Activated T-helper 1 cell treated with anti-CD3 and anti-CD28 coated beads, Interleukin-12 subunit alpha, Interleukin-12 subunit beta, Interleukin-2, Interleukin-4 antibody, amounts not matched to agents 30 ng/mL and 10 ng/mL and 1 ng/mL, durations not matched to agents 14 hours and 24 hours and 36 hours (primary cell): ENCODE measurements at regions not wholly inside any gene's neighbourhood (a gene's known extent, or its start where the extent isn't known, plus 50 kb on each side); places are given as distances from the start of the nearest gene placed in this dataset.

ENCODE experiments used
- DNase-seq: peaks from one replicate; pipeline ENCODE4 v3.0.0; 2021; ENCODE audit warnings: low spot score
- H3K27ac Mint-ChIP-seq: one replicate; pipeline ENCODE4 v1.8.0; 2021; ENCODE audit warnings: mild to moderate bottlenecking, mixed read lengths
- H3K27me3 Mint-ChIP-seq: one replicate; pipeline ENCODE4 v1.8.0; 2022; ENCODE audit warnings: mild to moderate bottlenecking, moderate library complexity, mixed read lengths; ENCODE audit not compliant: insufficient read depth
- H3K36me3 Mint-ChIP-seq: one replicate; pipeline ENCODE4 v1.8.0; 2021; ENCODE audit warnings: low read depth, mixed read lengths
- H3K4me1 Mint-ChIP-seq: one replicate; pipeline ENCODE4 v1.8.0; 2021; ENCODE audit warnings: low read depth, mixed read lengths
- H3K4me3 Mint-ChIP-seq: one replicate; pipeline ENCODE4 v1.8.0; 2021; ENCODE audit warnings: mild to moderate bottlenecking, moderate library complexity, mixed read lengths
- H3K9me3 Mint-ChIP-seq: one replicate; pipeline ENCODE4 v1.8.0; 2021; ENCODE audit warnings: mixed read lengths
- intact Hi-C: fragments of 100-400 bp; cut with micrococcal nuclease; formaldehyde crosslinking; loops from one replicate; pipeline ENCODE4 v1.15.1; 2024

- DNase-seq: no peak
- no peaks in the 10 kb centered on the region for H3K36me3 Mint-ChIP-seq
- no peaks in the 10 kb centered on the region for H3K4me1 Mint-ChIP-seq
- H3K27me3 Mint-ChIP-seq: no peaks in the 10 kb centered on the region
- H3K9me3 Mint-ChIP-seq: no peaks in the 10 kb centered on the region
- H3K27ac Mint-ChIP-seq: no peak overlapping the region
- intact Hi-C loops: no loop called here
- no peak overlapping the region for H3K4me3 Mint-ChIP-seq
These were observed 229.3 kb downstream of the HNMT start for GRCh38 chr2:138193416-138194213.

GRCh38 chr2:138201286-138201685 is 237.0 kb downstream of the HNMT start:
- intact Hi-C loops: no loop called here
- no peak overlapping the region for H3K4me3 Mint-ChIP-seq

GRCh38 chr2:138202762-138203161 is 238.5 kb downstream of the HNMT start:
- no peaks in the 10 kb centered on the region for H3K36me3 Mint-ChIP-seq
- no peaks in the 10 kb centered on the region for H3K4me1 Mint-ChIP-seq
- no peak overlapping the region for H3K27ac Mint-ChIP-seq
- H3K4me3 Mint-ChIP-seq: no peak overlapping the region
- intact Hi-C loops: no loop called here
- DNase-seq: no peak
- no peaks in the 10 kb centered on the region for H3K9me3 Mint-ChIP-seq
- no peaks in the 10 kb centered on the region for H3K27me3 Mint-ChIP-seq

More at GRCh38 chr2:138201286-138201685, 237.0 kb downstream of the HNMT start:
- H3K4me1 Mint-ChIP-seq: no peaks in the 10 kb centered on the region
- no peaks in the 10 kb centered on the region for H3K27me3 Mint-ChIP-seq
- H3K9me3 Mint-ChIP-seq: no peaks in the 10 kb centered on the region
- H3K36me3 Mint-ChIP-seq: no peaks in the 10 kb centered on the region
- H3K27ac Mint-ChIP-seq: no peak overlapping the region
- no peak for DNase-seq

- Mint-ChIP-seq H3K4me3 (no peak overlapping the region), H3K9me3 (no peaks in the 10 kb centered on the region), H3K4me1 (no peaks in the 10 kb centered on the region), H3K27me3 (no peaks in the 10 kb centered on the region), H3K36me3 (no peaks in the 10 kb centered on the region), H3K27ac (no peak overlapping the region)
- intact Hi-C loops: no loop called here
- no peak for DNase-seq
These were observed 241.0 kb downstream of the HNMT start for GRCh38 chr2:138205281-138205680.

- Mint-ChIP-seq H3K36me3 (no peaks in the 10 kb centered on the region), H3K4me3 (no peak overlapping the region), H3K27ac (no peak overlapping the region), H3K9me3 (no peaks in the 10 kb centered on the region), H3K4me1 (no peaks in the 10 kb centered on the region), H3K27me3 (no peaks in the 10 kb centered on the region)
- DNase-seq: no peak
- intact Hi-C loops: no loop called here
These were observed 243.0 kb downstream of the HNMT start for GRCh38 chr2:138207074-138207930.

GRCh38 chr2:138209009-138209408 is 244.7 kb downstream of the HNMT start:
- H3K4me1 Mint-ChIP-seq: no peaks in the 10 kb centered on the region
- no peak for DNase-seq
- H3K4me3 Mint-ChIP-seq: no peak overlapping the region
- intact Hi-C loops: no loop called here
- H3K9me3 Mint-ChIP-seq: no peaks in the 10 kb centered on the region
- no peak overlapping the region for H3K27ac Mint-ChIP-seq
- H3K27me3 Mint-ChIP-seq: no peaks in the 10 kb centered on the region
- H3K36me3 Mint-ChIP-seq: no peaks in the 10 kb centered on the region

DNA sequence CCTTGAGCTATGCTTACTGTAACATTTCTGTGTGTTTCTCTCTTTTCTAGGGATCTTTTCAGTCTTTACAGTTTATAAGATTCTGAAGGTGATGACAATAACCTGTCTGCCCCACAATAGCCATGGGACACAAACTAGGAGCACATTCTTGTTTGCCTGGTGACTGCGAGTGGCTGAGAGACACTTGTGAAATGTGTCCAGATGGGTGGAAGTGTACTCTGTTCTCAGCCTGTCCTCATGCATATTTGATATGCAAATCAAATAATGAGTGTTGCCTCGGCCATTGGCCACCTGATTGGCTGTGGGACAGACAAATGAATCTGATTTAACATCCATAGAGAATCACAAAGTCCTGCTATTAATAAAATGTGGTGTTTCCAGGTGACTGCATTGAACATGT is 246.2 kb downstream of the HNMT start:
- Mint-ChIP-seq H3K27ac (no peak overlapping the region), H3K4me3 (no peak overlapping the region), H3K27me3 (no peaks in the 10 kb centered on the region), H3K9me3 (no peaks in the 10 kb centered on the region), H3K36me3 (no peaks in the 10 kb centered on the region), H3K4me1 (no peaks in the 10 kb centered on the region)
- no peak for DNase-seq
- intact Hi-C loops: no loop called here

DNA sequence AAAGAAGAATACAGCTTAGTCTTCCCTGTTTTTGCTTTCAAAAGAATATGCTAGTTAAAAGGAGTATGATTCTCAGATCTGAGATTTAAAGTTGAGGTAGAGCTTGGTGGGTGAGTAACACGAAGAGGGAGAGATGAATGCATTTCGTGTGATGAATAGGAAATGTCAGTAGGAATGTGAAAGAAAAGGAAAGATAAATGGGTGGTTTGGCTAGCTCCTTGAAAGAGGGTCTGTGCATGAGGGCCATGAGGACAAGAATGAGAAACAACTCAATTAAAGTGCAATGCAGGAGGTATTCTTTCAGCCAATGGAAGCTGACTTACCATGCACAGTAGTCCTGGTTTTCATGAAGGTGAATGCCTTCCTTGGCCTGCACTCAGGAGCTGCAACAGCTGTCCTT is 248.2 kb downstream of the HNMT start:
- H3K36me3 Mint-ChIP-seq: no peaks in the 10 kb centered on the region
- DNase-seq: no peak
- intact Hi-C loops: no loop called here
- H3K9me3 Mint-ChIP-seq: no peaks in the 10 kb centered on the region
- no peaks in the 10 kb centered on the region for H3K27me3 Mint-ChIP-seq
- H3K4me3 Mint-ChIP-seq: no peak overlapping the region
- no peaks in the 10 kb centered on the region for H3K4me1 Mint-ChIP-seq
- no peak overlapping the region for H3K27ac Mint-ChIP-seq

- intact Hi-C loops: no loop called here
- H3K36me3 Mint-ChIP-seq: no peaks in the 10 kb centered on the region
- H3K27me3 Mint-ChIP-seq: no peaks in the 10 kb centered on the region
- H3K4me1 Mint-ChIP-seq: no peaks in the 10 kb centered on the region
- no peak overlapping the region for H3K27ac Mint-ChIP-seq
- H3K9me3 Mint-ChIP-seq: no peaks in the 10 kb centered on the region
- no peak overlapping the region for H3K4me3 Mint-ChIP-seq
- no peak for DNase-seq
These were observed 248.8 kb downstream of the HNMT start for GRCh38 chr2:138213084-138213483.

DNA sequence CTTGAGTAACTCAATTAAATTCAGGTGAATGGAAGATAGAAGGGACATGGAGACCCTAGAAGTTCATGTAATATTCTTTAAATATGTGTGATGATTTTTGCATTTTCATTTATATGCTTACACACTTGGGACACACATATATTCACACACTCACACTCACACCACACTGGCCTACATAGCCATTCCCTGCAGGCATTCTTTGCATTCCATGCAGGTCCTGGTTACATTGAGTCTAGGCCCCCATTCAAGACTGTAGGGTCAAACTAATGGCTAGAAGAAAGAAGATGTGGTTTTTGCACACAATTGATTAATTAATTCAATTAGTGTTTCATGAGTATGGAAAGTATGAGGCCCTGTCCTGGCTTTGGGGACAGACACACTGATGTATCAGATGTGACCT is 249.4 kb downstream of the HNMT start:
- Mint-ChIP-seq H3K27ac (no peak overlapping the region), H3K27me3 (no peaks in the 10 kb centered on the region), H3K4me3 (no peak overlapping the region), H3K4me1 (no peaks in the 10 kb centered on the region), H3K36me3 (no peaks in the 10 kb centered on the region), H3K9me3 (no peaks in the 10 kb centered on the region)
- no peak for DNase-seq
- intact Hi-C loops: no loop called here

DNA sequence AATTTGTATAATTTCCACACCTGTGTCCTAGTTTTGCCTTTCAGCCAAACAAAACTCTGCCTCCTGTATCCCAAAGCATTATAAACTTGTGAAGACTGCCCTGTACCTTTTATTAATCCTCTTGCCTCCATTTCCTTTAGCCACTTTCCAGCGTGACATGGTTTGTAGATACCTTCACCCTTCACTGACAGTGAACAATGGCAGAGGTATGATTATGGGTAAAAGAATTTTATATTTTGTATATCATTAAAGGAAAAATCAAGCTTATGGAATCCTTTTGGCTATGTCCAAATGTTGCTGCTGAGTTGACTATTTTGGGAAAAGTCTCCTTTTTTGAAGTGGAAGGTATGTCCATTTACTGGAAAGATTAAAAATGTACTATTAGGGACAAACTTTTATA is 251.7 kb downstream of the HNMT start:
- H3K4me1 Mint-ChIP-seq: no peaks in the 10 kb centered on the region
- no peak for DNase-seq
- no peaks in the 10 kb centered on the region for H3K9me3 Mint-ChIP-seq
- no peaks in the 10 kb centered on the region for H3K36me3 Mint-ChIP-seq
- no peaks in the 10 kb centered on the region for H3K27me3 Mint-ChIP-seq
- no peak overlapping the region for H3K4me3 Mint-ChIP-seq
- intact Hi-C loops: no loop called here
- no peak overlapping the region for H3K27ac Mint-ChIP-seq

DNA sequence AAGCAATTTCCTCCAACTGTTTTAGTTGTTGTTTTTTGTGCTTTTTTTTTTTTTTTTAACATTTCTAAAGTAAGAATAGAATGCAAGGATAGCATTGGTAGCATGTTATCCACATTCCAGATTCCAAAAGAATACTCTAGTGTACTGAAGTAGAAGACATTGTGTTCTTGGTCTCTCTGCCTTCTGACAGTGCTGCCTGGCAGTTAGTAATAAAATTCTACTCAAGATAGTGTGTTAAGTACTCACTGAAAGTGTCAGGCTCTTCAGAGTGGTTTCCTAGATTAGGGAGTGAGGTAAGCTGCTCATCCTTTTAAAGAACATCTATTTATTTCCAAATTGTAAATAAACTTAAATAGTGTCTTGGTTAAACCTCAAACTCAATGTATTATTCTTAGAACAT is 253.7 kb downstream of the HNMT start:
- Mint-ChIP-seq H3K4me3 (no peak overlapping the region), H3K9me3 (no peaks in the 10 kb centered on the region), H3K27ac (no peak overlapping the region), H3K27me3 (no peaks in the 10 kb centered on the region), H3K36me3 (no peaks in the 10 kb centered on the region), H3K4me1 (no peaks in the 10 kb centered on the region)
- intact Hi-C loops: no loop called here
- DNase-seq: no peak

- Mint-ChIP-seq H3K36me3 (no peaks in the 10 kb centered on the region), H3K27me3 (no peaks in the 10 kb centered on the region), H3K27ac (no peak overlapping the region), H3K4me3 (no peak overlapping the region), H3K4me1 (no peaks in the 10 kb centered on the region), H3K9me3 (no peaks in the 10 kb centered on the region)
- no peak for DNase-seq
- intact Hi-C loops: no loop called here
These were observed 254.1 kb downstream of the HNMT start for GRCh38 chr2:138218397-138218796.
